OCI-LY3 (cell line): ENCODE measurements at regions not wholly inside any gene's neighbourhood (a gene's known extent, or its start where the extent isn't known, plus 50 kb on each side); places are given as distances from the start of the nearest gene placed in this dataset.

ENCODE experiments used
- EZH2phosphoT487 ChIP-seq: fragments of 200-600 bp; shearing (Covaris generic); IDR thresholded peaks from 2 replicates; pipeline ENCODE4 v1.6.1; 2018; ENCODE audit warnings: antibody characterized with exemption, mixed run types, low read depth
- TF ChIP-seq, protein P1 (sequence below): fragments of 200-600, 300-600 bp; sonication (generic); IDR thresholded peaks from 2 replicates; pipeline ENCODE4 v1.5.1; 2014; ENCODE audit warnings: antibody characterized with exemption, low read length, low read depth

DNA sequence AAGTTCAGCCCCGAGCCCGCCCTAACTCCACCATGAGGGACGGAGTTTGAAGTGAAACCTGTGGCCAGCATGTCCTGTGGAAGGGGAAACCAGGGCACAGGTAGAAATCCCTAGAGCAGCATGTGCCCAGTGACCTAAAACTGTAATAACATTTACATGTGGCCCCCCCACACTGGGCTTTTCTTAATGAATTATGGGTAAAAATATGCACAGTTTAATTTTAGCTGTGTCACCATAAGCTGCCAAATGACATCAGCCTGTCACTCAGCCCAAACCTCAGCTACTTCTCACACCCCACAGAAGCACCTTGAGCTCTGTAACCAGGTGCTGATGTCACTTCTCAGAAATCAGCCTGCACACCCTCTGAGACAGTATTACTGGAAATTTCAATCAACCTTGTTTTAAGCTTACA, 50.0 kb upstream of the SLC19A1 start:
- TF ChIP-seq, protein P1, sequence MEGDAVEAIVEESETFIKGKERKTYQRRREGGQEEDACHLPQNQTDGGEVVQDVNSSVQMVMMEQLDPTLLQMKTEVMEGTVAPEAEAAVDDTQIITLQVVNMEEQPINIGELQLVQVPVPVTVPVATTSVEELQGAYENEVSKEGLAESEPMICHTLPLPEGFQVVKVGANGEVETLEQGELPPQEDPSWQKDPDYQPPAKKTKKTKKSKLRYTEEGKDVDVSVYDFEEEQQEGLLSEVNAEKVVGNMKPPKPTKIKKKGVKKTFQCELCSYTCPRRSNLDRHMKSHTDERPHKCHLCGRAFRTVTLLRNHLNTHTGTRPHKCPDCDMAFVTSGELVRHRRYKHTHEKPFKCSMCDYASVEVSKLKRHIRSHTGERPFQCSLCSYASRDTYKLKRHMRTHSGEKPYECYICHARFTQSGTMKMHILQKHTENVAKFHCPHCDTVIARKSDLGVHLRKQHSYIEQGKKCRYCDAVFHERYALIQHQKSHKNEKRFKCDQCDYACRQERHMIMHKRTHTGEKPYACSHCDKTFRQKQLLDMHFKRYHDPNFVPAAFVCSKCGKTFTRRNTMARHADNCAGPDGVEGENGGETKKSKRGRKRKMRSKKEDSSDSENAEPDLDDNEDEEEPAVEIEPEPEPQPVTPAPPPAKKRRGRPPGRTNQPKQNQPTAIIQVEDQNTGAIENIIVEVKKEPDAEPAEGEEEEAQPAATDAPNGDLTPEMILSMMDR = no peak
- no peak for TF ChIP-seq EZH2phosphoT487
